Natural killer cell (primary cell): ENCODE measurements at regions not wholly inside any gene's neighbourhood (a gene's known extent, or its start where the extent isn't known, plus 50 kb on each side); places are given as distances from the start of the nearest gene placed in this dataset.
"Not testable (repeated sequence)": the region's sequence is repeated elsewhere in the genome, so short reads cannot be mapped to it uniquely, and the experiment has no call there.

Source experiments
- ATAC-seq, 3 donors: fragments of 150-1000 bp in 2 of 3; fragments of 200-7000 bp in 1 of 3; cut with Tn5 transposase; 1 replicate in 1 of 3; 2 replicates in 2 of 3; pipeline ENCODE4 v1.10.0; 2021; ENCODE audit warnings: mild to moderate bottlenecking in 2 of 3, moderate library complexity in 2 of 3
- DNase-seq, 2 donors: peaks; one replicate each; pipeline versions ENCODE4 v3.0.0 to v3.0.0-alpha.2; 2013 to 2021; ENCODE audit warnings: mixed read lengths in 1 of 2
- H3K27ac ChIP-seq: one replicate; pipeline ENCODE4 v1.5.1; 2013; ENCODE audit warnings: mild to moderate bottlenecking, low read length
- H3K27me3 ChIP-seq: one replicate; pipeline ENCODE4 v1.6.1; 2013; ENCODE audit warnings: low read length; ENCODE audit not compliant: control insufficient read depth, insufficient read depth
- H3K36me3 ChIP-seq: one replicate; pipeline ENCODE4 v1.6.1; 2013; ENCODE audit warnings: low read length; ENCODE audit not compliant: control insufficient read depth, insufficient read depth
- H3K4me1 ChIP-seq: one replicate; pipeline ENCODE4 v1.6.1; 2013; ENCODE audit warnings: low read length; ENCODE audit not compliant: control insufficient read depth, insufficient read depth
- H3K4me3 ChIP-seq: one replicate; pipeline ENCODE4 v1.5.1; 2013; ENCODE audit warnings: low read length
- H3K9me3 ChIP-seq: one replicate; pipeline ENCODE4 v1.6.1; 2013; ENCODE audit warnings: low read length; ENCODE audit not compliant: control insufficient read depth, insufficient read depth
- H3K27ac Mint-ChIP-seq, 2 donors: one replicate each; pipeline ENCODE4 v1.8.0; 2022; ENCODE audit warnings: mild to moderate bottlenecking in 2 of 2, mixed read lengths in 2 of 2, moderate library complexity in 1 of 2
- H3K27me3 Mint-ChIP-seq, 2 donors: one replicate each; pipeline ENCODE4 v1.8.0; 2022; ENCODE audit warnings: low read depth in 2 of 2, mixed read lengths in 2 of 2
- H3K36me3 Mint-ChIP-seq: one replicate; pipeline ENCODE4 v1.8.0; 2022; ENCODE audit warnings: mixed read lengths
- H3K4me1 Mint-ChIP-seq, 2 donors: one replicate each; pipeline ENCODE4 v1.8.0; 2022; ENCODE audit warnings: mixed read lengths in 2 of 2
- H3K4me3 Mint-ChIP-seq: one replicate; pipeline ENCODE4 v1.8.0; 2022; ENCODE audit warnings: mild to moderate bottlenecking, moderate library complexity, mixed read lengths
- H3K9me3 Mint-ChIP-seq, 2 donors: one replicate each; pipeline ENCODE4 v1.8.0; 2022; ENCODE audit warnings: mixed read lengths in 2 of 2
- WGBS: methylation state at CpG from one replicate; pipeline ENCODE4 v1.1.7; 2013; ENCODE audit warnings: missing lambda C conversion rate; ENCODE audit not compliant: insufficient coverage; 5-methylcytosine and 5-hydroxymethylcytosine counted together
- intact Hi-C: fragments of 100-400 bp; cut with micrococcal nuclease; formaldehyde crosslinking; loops from one replicate; pipeline ENCODE4 v1.14.2; 2022
- TF ChIP-seq, protein P1 (sequence below): fragments of 200-600 bp; IDR thresholded peaks from one replicate; pipeline ENCODE4 v1.8.0; 2022; ENCODE audit warnings: antibody characterized with exemption

- no peak overlapping the region for H3K4me3 Mint-ChIP-seq
- Histone ChIP-seq H3K27ac (no peak overlapping the region), H3K36me3 (no peaks in the 10 kb centered on the region), H3K4me1 (no peaks in the 10 kb centered on the region), H3K27me3 (no peaks in the 10 kb centered on the region), H3K4me3 (no peak overlapping the region), H3K9me3 (no peaks in the 10 kb centered on the region)
- no peaks in the 10 kb centered on the region for H3K36me3 Mint-ChIP-seq
- H3K27me3 Mint-ChIP-seq: no peaks in the 10 kb centered on the region
- no peaks in the 10 kb centered on the region for H3K4me1 Mint-ChIP-seq
- TF ChIP-seq, protein P1, sequence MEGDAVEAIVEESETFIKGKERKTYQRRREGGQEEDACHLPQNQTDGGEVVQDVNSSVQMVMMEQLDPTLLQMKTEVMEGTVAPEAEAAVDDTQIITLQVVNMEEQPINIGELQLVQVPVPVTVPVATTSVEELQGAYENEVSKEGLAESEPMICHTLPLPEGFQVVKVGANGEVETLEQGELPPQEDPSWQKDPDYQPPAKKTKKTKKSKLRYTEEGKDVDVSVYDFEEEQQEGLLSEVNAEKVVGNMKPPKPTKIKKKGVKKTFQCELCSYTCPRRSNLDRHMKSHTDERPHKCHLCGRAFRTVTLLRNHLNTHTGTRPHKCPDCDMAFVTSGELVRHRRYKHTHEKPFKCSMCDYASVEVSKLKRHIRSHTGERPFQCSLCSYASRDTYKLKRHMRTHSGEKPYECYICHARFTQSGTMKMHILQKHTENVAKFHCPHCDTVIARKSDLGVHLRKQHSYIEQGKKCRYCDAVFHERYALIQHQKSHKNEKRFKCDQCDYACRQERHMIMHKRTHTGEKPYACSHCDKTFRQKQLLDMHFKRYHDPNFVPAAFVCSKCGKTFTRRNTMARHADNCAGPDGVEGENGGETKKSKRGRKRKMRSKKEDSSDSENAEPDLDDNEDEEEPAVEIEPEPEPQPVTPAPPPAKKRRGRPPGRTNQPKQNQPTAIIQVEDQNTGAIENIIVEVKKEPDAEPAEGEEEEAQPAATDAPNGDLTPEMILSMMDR: no peak
- no peak for DNase-seq
- H3K9me3 Mint-ChIP-seq: no peaks in the 10 kb centered on the region
- 14% methylated on average over 1 of the region's 1 CpG for WGBS
- intact Hi-C loops: no loop called here
- H3K27ac Mint-ChIP-seq: no peak overlapping the region
- ATAC-seq: no peak
These were observed 105.3 kb upstream of the FAM98A start for GRCh38 chr2:33704406-33704855.

- Mint-ChIP-seq H3K27me3 (no peaks in the 10 kb centered on the region), H3K4me3 (no peak overlapping the region), H3K9me3 (peaks cover 5 to 10% of the 10 kb centered on the region in 2 donors), H3K4me1 (no peaks in the 10 kb centered on the region), H3K27ac (no peak overlapping the region), H3K36me3 (peaks cover 14% of the 10 kb centered on the region)
- ATAC-seq (no peak), DNase-seq (no peak)
- intact Hi-C loops: no loop called here
- Histone ChIP-seq H3K4me3 (no peak overlapping the region), H3K9me3 (no peaks in the 10 kb centered on the region), H3K36me3 (no peaks in the 10 kb centered on the region), H3K27me3 (no peaks in the 10 kb centered on the region), H3K4me1 (no peaks in the 10 kb centered on the region), H3K27ac (no peak overlapping the region)
- TF ChIP-seq, protein P1: no peak
These were observed 97.1 kb upstream of the FAM98A start for GRCh38 chr2:33696234-33696633.

- H3K36me3 Mint-ChIP-seq: peaks cover 17% of the 10 kb centered on the region
- H3K36me3 ChIP-seq: no peaks in the 10 kb centered on the region
- no peak overlapping the region for H3K4me3 Mint-ChIP-seq
- H3K27me3 Mint-ChIP-seq: no peaks in the 10 kb centered on the region
- peaks cover 11 to 12% of the 10 kb centered on the region in 2 donors for H3K9me3 Mint-ChIP-seq
- no peaks in the 10 kb centered on the region for H3K4me1 Mint-ChIP-seq
- intact Hi-C loops: no loop called here
- no peak overlapping the region for H3K27ac Mint-ChIP-seq
- H3K4me3 ChIP-seq: no peak overlapping the region
- TF ChIP-seq, protein P1: no peak
- ATAC-seq (no peak), DNase-seq (no peak)
- no peaks in the 10 kb centered on the region for H3K9me3 ChIP-seq
- H3K27ac ChIP-seq: no peak overlapping the region
- no peaks in the 10 kb centered on the region for H3K27me3 ChIP-seq
- no CpG with 5 or more reads among the region's 1 CpG for WGBS
- H3K4me1 ChIP-seq: no peaks in the 10 kb centered on the region
These were observed 95.8 kb upstream of the FAM98A start for GRCh38 chr2:33694904-33695303.

DNA sequence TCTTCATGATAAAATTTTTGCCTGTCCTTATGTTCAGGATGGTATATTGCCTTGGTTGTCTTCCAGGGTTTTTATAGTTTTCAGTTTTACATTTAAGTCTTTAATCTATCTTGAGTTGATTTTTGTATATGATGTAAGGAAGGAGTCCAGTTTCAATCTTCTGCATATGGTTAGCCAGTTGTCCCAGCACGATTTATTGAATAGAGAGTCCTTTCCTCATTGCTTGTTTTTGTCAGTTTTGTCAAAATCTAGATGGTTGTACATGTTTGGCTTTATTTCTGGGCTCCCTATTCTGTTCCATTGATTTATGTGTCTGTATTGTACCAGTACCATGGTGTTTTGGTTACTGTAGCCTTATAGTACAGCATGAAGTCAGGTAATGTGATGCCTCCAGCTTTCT, 91.6 kb upstream of the FAM98A start:
- WGBS: 79% methylated on average over 1 of the region's 1 CpG
- H3K4me3 Mint-ChIP-seq, H3K27me3 Mint-ChIP-seq, H3K4me1 Mint-ChIP-seq, H3K4me1 ChIP-seq, H3K4me3 ChIP-seq, intact Hi-C loops, H3K9me3 ChIP-seq, H3K27me3 ChIP-seq, H3K27ac Mint-ChIP-seq, ATAC-seq, DNase-seq, H3K36me3 ChIP-seq, H3K27ac ChIP-seq: not testable (repeated sequence)
- peaks cover 16 to 18% of the 10 kb centered on the region in 2 donors for H3K9me3 Mint-ChIP-seq
- peaks cover 28% of the 10 kb centered on the region for H3K36me3 Mint-ChIP-seq
